NCI-H524 treated with DMSO at 0.1 percent for 48 hours (cell line): ENCODE measurements at regions not wholly inside any gene's neighbourhood (a gene's known extent, or its start where the extent isn't known, plus 50 kb on each side); places are given as distances from the start of the nearest gene placed in this dataset.

ENCODE experiments used
- DNase-seq: peaks from one replicate; lab custom pipeline; 2025; lab: John Stamatoyannopoulos, UW

- no peak for DNase-seq
Observed at GRCh38 chr3:132829101-132829500, 106.9 kb upstream of the NPHP3 start.

GRCh38 chr3:132822837-132823236, 100.6 kb upstream of the NPHP3 start:
- no peak for DNase-seq

- no peak for DNase-seq
Observed at GRCh38 chr3:132822266-132822665, 100.1 kb upstream of the NPHP3 start.

GRCh38 chr3:132821314-132821713, 99.1 kb upstream of the NPHP3 start:
- DNase-seq, result no peak

- DNase-seq, result no peak
Observed at GRCh38 chr3:132818251-132818650, 96.0 kb upstream of the NPHP3 start.

- DNase-seq, result no peak
Observed at GRCh38 chr3:132817646-132818177, 95.5 kb upstream of the NPHP3 start.

- no peak for DNase-seq
Observed at GRCh38 chr3:132805071-132805470, 82.9 kb upstream of the NPHP3 start.

GRCh38 chr3:132804498-132804897, 82.3 kb upstream of the NPHP3 start:
- DNase-seq, result no peak

- no peak for DNase-seq
Observed at GRCh38 chr3:132803889-132804288, 81.7 kb upstream of the NPHP3 start.

- no peak for DNase-seq
Observed at GRCh38 chr3:132800958-132801357, 78.7 kb upstream of the NPHP3 start.

GRCh38 chr3:132790806-132791205, 68.6 kb upstream of the NPHP3 start:
- DNase-seq, result no peak

- DNase-seq, result no peak
Observed at GRCh38 chr3:132789959-132790358, 67.8 kb upstream of the NPHP3 start.

- DNase-seq, result no peak
Observed at GRCh38 chr3:132788301-132788671, 66.1 kb upstream of the NPHP3 start.

- DNase-seq, result no peak
Observed at GRCh38 chr3:132787616-132788300, 65.5 kb upstream of the NPHP3 start.

GRCh38 chr3:132786890-132787289, 64.7 kb upstream of the NPHP3 start:
- DNase-seq, result no peak

- no peak for DNase-seq
Observed at GRCh38 chr3:132785292-132785691, 63.1 kb upstream of the NPHP3 start.

GRCh38 chr3:132784502-132785025, 62.4 kb upstream of the NPHP3 start:
- no peak for DNase-seq

GRCh38 chr3:132783152-132783551, 60.9 kb upstream of the NPHP3 start:
- DNase-seq, result no peak

GRCh38 chr3:132781922-132782321, 59.7 kb upstream of the NPHP3 start:
- no peak for DNase-seq

- DNase-seq, result no peak
Observed at GRCh38 chr3:132777171-132777570, 55.0 kb upstream of the NPHP3 start.

- DNase-seq, result no peak
Observed at GRCh38 chr3:132773071-132773619, 50.9 kb upstream of the NPHP3 start.

- DNase-seq, result no peak
Observed at GRCh38 chr3:132772252-132772651, 50.0 kb upstream of the NPHP3 start.
